IMR-90 (cell line): ENCODE measurements at regions not wholly inside any gene's neighbourhood (a gene's known extent, or its start where the extent isn't known, plus 50 kb on each side); places are given as distances from the start of the nearest gene placed in this dataset.

Experiments used
- ATAC-seq: fragments of 200-7000 bp; cut with Tn5 transposase; 2 replicates; pipeline ENCODE4 v1.9.1; 2020; ENCODE audit warnings: low read depth, mild to moderate bottlenecking, moderate library complexity
- BruUV-seq: library from RNA; stranded (reverse); fragments of 400-500 nt; replicated peaks from 2 replicates; lab custom pipeline; 2021; lab: Mats Ljungman, UMichigan
- CTCF ChIA-PET: fragments of 300-600 bp; formaldehyde crosslinking; extraction: SDS; loops from one replicate; lab custom pipeline; 2021; ENCODE audit warnings: antibody characterized with exemption; lab: Yijun Ruan, JAX
- POLR2A ChIA-PET: fragments of 300-600 bp; sonication (Branson Sonifier 250); formaldehyde crosslinking; loops from one replicate; lab custom pipeline; 2022; ENCODE audit warnings: antibody characterized with exemption; ENCODE audit not compliant: unreplicated experiment; lab: Charles Lee
- DNase-seq: peaks from one replicate; pipeline ENCODE4 v3.0.0; 2013
- H2AFZ ChIP-seq: replicated peaks from 2 replicates; pipeline ENCODE3; 2013; ENCODE audit warnings: low read length, mild to moderate bottlenecking; ENCODE audit not compliant: poor library complexity
- H2AK5ac ChIP-seq: 2 replicates; pipeline ENCODE4 v1.6.1; 2013; ENCODE audit warnings: low read depth, low read length, inconsistent platforms
- H2AK9ac ChIP-seq: replicated peaks from 2 replicates; pipeline ENCODE3; 2013; ENCODE audit warnings: mild to moderate bottlenecking, low read depth, low read length, moderate library complexity; ENCODE audit not compliant: poor library complexity
- H2BK120ac ChIP-seq: 2 replicates; pipeline ENCODE4 v1.6.1; 2013; ENCODE audit warnings: low read depth, low read length, inconsistent platforms
- H2BK15ac ChIP-seq: 3 replicates; pipeline ENCODE4 v1.6.1; 2013; ENCODE audit warnings: low read depth, low read length, inconsistent platforms
- H2BK20ac ChIP-seq: 2 replicates; pipeline ENCODE4 v1.6.1; 2013; ENCODE audit warnings: low read depth, mild to moderate bottlenecking, inconsistent platforms, low read length, moderate library complexity
- H2BK5ac ChIP-seq: 2 replicates; pipeline ENCODE4 v1.6.1; 2013; ENCODE audit warnings: mild to moderate bottlenecking, low read depth, low read length, inconsistent platforms; ENCODE audit not compliant: poor library complexity, severe bottlenecking
- H3K14ac ChIP-seq: replicated peaks from 2 replicates; pipeline ENCODE4 v1.6.1; 2013; ENCODE audit warnings: low read depth, low read length, inconsistent platforms
- H3K18ac ChIP-seq: 2 replicates; pipeline ENCODE4 v1.6.1; 2013; ENCODE audit warnings: low read depth, low read length, control low read depth
- H3K23ac ChIP-seq: 2 replicates; pipeline ENCODE4 v1.6.1; 2013; ENCODE audit warnings: low read depth, low read length, inconsistent platforms
- H3K27ac ChIP-seq: 2 replicates; pipeline ENCODE4 v1.5.1; 2013; ENCODE audit warnings: mild to moderate bottlenecking, control low read depth, low read length; ENCODE audit not compliant: insufficient read depth
- H3K27me3 ChIP-seq: 2 replicates; pipeline ENCODE4 v1.6.1; 2013; ENCODE audit warnings: low read length; ENCODE audit not compliant: control insufficient read depth, insufficient read depth
- H3K36me3 ChIP-seq: 2 replicates; pipeline ENCODE4 v1.6.1; 2013; ENCODE audit warnings: low read length, mixed read lengths; ENCODE audit not compliant: control insufficient read depth, insufficient read depth
- H3K4ac ChIP-seq: 2 replicates; pipeline ENCODE4 v1.6.1; 2013; ENCODE audit warnings: low read depth, low read length, inconsistent platforms
- H3K4me1 ChIP-seq: 2 replicates; pipeline ENCODE4 v1.6.1; 2013; ENCODE audit warnings: low read length, mixed read lengths; ENCODE audit not compliant: control insufficient read depth, insufficient read depth
- H3K4me2 ChIP-seq: 2 replicates; pipeline ENCODE4 v1.6.1; 2013; ENCODE audit warnings: low read depth, mild to moderate bottlenecking, control low read depth, low read length, moderate library complexity
- H3K4me3 ChIP-seq: 2 replicates; pipeline ENCODE4 v1.5.1; 2013; ENCODE audit warnings: low read depth, mild to moderate bottlenecking, control low read depth, low read length, moderate library complexity; ENCODE audit not compliant: insufficient read depth
- H3K56ac ChIP-seq: 2 replicates; pipeline ENCODE4 v1.6.1; 2013; ENCODE audit warnings: low read length, inconsistent platforms; ENCODE audit not compliant: insufficient read depth; ENCODE audit errors: extremely low read depth
- H3K79me1 ChIP-seq, 2 experiments: 2 replicates each; pipeline ENCODE4 v1.6.1; 2013; ENCODE audit warnings: low read length in 2 of 2, inconsistent platforms in 1 of 2, low read depth in 1 of 2
- H3K9ac ChIP-seq: 2 replicates; pipeline ENCODE4 v1.6.1; 2013; ENCODE audit warnings: low read depth, low read length, control low read depth
- H3K9me1 ChIP-seq: 2 replicates; pipeline ENCODE4 v1.6.1; 2013; ENCODE audit warnings: low read length, inconsistent platforms; ENCODE audit not compliant: insufficient read depth
- H3K9me3 ChIP-seq: 2 replicates; pipeline ENCODE4 v1.6.1; 2013; ENCODE audit warnings: low read length; ENCODE audit not compliant: control insufficient read depth, insufficient read depth
- H4K20me1 ChIP-seq: 2 replicates; pipeline ENCODE4 v1.6.1; 2013; ENCODE audit warnings: low read length, inconsistent platforms; ENCODE audit not compliant: insufficient read depth
- H4K5ac ChIP-seq: 2 replicates; pipeline ENCODE4 v1.6.1; 2013; ENCODE audit warnings: mild to moderate bottlenecking, low read depth, low read length, control low read depth
- H4K8ac ChIP-seq, 2 experiments: 2 replicates each; pipeline ENCODE4 v1.6.1; 2013; ENCODE audit warnings: low read depth in 2 of 2, low read length in 2 of 2, control low read depth in 1 of 2, inconsistent platforms in 1 of 2
- H4K91ac ChIP-seq: 2 replicates; pipeline ENCODE4 v1.6.1; 2013; ENCODE audit warnings: low read depth, low read length, inconsistent platforms; ENCODE audit not compliant: insufficient read depth
- BHLHE40 ChIP-seq: fragments of 150-350 bp; IDR thresholded peaks from 2 replicates; pipeline ENCODE4 v1.6.1; 2016; ENCODE audit warnings: mild to moderate bottlenecking, low read depth, low read length
- CEBPB ChIP-seq: IDR thresholded peaks from 2 replicates; pipeline ENCODE4 v1.6.1; 2012; ENCODE audit warnings: low read depth, low read length, improper control_type of control experiment
- FOS ChIP-seq: fragments of 150-350 bp; IDR thresholded peaks from 2 replicates; pipeline ENCODE4 v1.6.1; 2016; ENCODE audit warnings: low read depth, low read length
- MAFK ChIP-seq: IDR thresholded peaks from 2 replicates; pipeline ENCODE4 v1.6.1; 2012; ENCODE audit warnings: low read depth, low read length, improper control_type of control experiment
- MAZ ChIP-seq: IDR thresholded peaks from 2 replicates; pipeline ENCODE4 v1.6.1; 2012; ENCODE audit warnings: low read depth, mild to moderate bottlenecking, low read length, improper control_type of control experiment, moderate library complexity, borderline replicate concordance
- MXI1 ChIP-seq: IDR thresholded peaks from 2 replicates; pipeline ENCODE4 v1.6.1; 2012; ENCODE audit warnings: low read depth, mild to moderate bottlenecking, low read length, moderate library complexity, borderline replicate concordance
- NFE2L2 ChIP-seq: fragments of 150-350 bp; IDR thresholded peaks from 2 replicates; pipeline ENCODE4 v1.6.1; 2016; ENCODE audit warnings: low read depth, mild to moderate bottlenecking, low read length
- POLR2A ChIP-seq: IDR thresholded peaks from 2 replicates; pipeline ENCODE4 v1.6.1; 2012; ENCODE audit warnings: mild to moderate bottlenecking, low read depth, low read length
- RCOR1 ChIP-seq: IDR thresholded peaks from 2 replicates; pipeline ENCODE4 v1.6.1; 2012; ENCODE audit warnings: mild to moderate bottlenecking, low read length, improper control_type of control experiment; ENCODE audit not compliant: insufficient replicate concordance
- SMC3 ChIP-seq: fragments of 150-350 bp; IDR thresholded peaks from 2 replicates; pipeline ENCODE4 v1.6.1; 2016; ENCODE audit warnings: low read depth, mild to moderate bottlenecking, antibody characterized with exemption, low read length, moderate library complexity
- USF2 ChIP-seq: fragments of 150-350 bp; IDR thresholded peaks from 2 replicates; pipeline ENCODE4 v1.6.1; 2017; ENCODE audit warnings: mild to moderate bottlenecking, antibody characterized with exemption, low read length, low read depth
- WGBS, 2 experiments: methylation state at CpG; one replicate each; pipeline versions ENCODE4 v1.1.5 to v1.1.7; 2013; ENCODE audit warnings: missing lambda C conversion rate in 2 of 2; ENCODE audit not compliant: insufficient read length in 1 of 2; ENCODE audit errors: extremely low coverage in 2 of 2; 5-methylcytosine and 5-hydroxymethylcytosine counted together
- dilution Hi-C: fragments of 300-500 bp; cut with HindIII; formaldehyde crosslinking; loops from one replicate; pipeline ENCODE4 v1.14.3; 2018; ENCODE audit warnings: low sequenced_read_pairs; ENCODE audit not compliant: unreplicated experiment
- in situ Hi-C: fragments of 300-500 bp; cut with MboI; formaldehyde crosslinking; loops from 3 replicates; pipeline ENCODE4 v1.14.3; 2019; ENCODE audit warnings: low sequenced_read_pairs, inconsistent platforms, mixed read lengths
- intact Hi-C: fragments of 100-400 bp; cut with micrococcal nuclease; formaldehyde crosslinking; loops from 2 replicates; pipeline ENCODE4 v1.10.0; 2022
- TF ChIP-seq, protein P1 (sequence below): fragments of 150-350 bp; IDR thresholded peaks from 2 replicates; pipeline ENCODE4 v1.6.1; 2016; ENCODE audit warnings: low read depth, mild to moderate bottlenecking, low read length, moderate library complexity, borderline replicate concordance
- TF ChIP-seq, protein P2 (sequence below): conservative IDR thresholded peaks from 2 replicates; pipeline ENCODE4 v1.5.1; 2012; ENCODE audit warnings: mild to moderate bottlenecking, low read depth, low read length, improper control_type of control experiment

GRCh38 chr16:58850019-58850677 is 116.0 kb upstream of the GOT2 start:
- Histone ChIP-seq H2BK5ac (no peak overlapping the region), H3K4me1 (no peaks in the 10 kb centered on the region), H3K23ac (no peak overlapping the region), H3K9me3 (no peaks in the 10 kb centered on the region), H3K9ac (no peak overlapping the region), H4K91ac (no peak overlapping the region), H2AK5ac (no peak overlapping the region), H3K56ac (no peak overlapping the region), H4K20me1 (no peaks in the 10 kb centered on the region), H2AFZ (no peak overlapping the region), H3K4me2 (no peak overlapping the region), H3K4me3 (no peak overlapping the region), H3K27me3 (no peaks in the 10 kb centered on the region), H3K79me1 (no peaks in the 10 kb centered on the region), H2BK15ac (no peak overlapping the region), H4K5ac (no peak overlapping the region), H2BK20ac (no peak overlapping the region), H2AK9ac (no peak overlapping the region), H3K4ac (no peak overlapping the region), H2BK120ac (no peak overlapping the region), H3K9me1 (no peaks in the 10 kb centered on the region), H4K8ac (no peak overlapping the region), H3K14ac (no peak overlapping the region), H3K18ac (no peak overlapping the region), H3K36me3 (no peaks in the 10 kb centered on the region), H3K27ac (no peak overlapping the region)
- ChIA-PET POLR2A (no interaction called here), CTCF (no interaction called here)
- WGBS, 2 experiments: no CpG with 5 or more reads among the region's 4 CpGs
- DNase-seq (no peak), ATAC-seq (no peak)
- BruUV-seq: no TSS peak
- dilution Hi-C loops: no loop called here
- TF ChIP-seq POLR2A (no peak), MAFK (no peak), FOS (no peak), BHLHE40 (no peak), CEBPB (no peak), RCOR1 (no peak), NFE2L2 (no peak), USF2 (no peak), SMC3 (no peak), MAZ (no peak), MXI1 (no peak)
- TF ChIP-seq, protein P1, sequence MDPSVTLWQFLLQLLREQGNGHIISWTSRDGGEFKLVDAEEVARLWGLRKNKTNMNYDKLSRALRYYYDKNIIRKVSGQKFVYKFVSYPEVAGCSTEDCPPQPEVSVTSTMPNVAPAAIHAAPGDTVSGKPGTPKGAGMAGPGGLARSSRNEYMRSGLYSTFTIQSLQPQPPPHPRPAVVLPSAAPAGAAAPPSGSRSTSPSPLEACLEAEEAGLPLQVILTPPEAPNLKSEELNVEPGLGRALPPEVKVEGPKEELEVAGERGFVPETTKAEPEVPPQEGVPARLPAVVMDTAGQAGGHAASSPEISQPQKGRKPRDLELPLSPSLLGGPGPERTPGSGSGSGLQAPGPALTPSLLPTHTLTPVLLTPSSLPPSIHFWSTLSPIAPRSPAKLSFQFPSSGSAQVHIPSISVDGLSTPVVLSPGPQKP: no peak
- TF ChIP-seq, protein P2, sequence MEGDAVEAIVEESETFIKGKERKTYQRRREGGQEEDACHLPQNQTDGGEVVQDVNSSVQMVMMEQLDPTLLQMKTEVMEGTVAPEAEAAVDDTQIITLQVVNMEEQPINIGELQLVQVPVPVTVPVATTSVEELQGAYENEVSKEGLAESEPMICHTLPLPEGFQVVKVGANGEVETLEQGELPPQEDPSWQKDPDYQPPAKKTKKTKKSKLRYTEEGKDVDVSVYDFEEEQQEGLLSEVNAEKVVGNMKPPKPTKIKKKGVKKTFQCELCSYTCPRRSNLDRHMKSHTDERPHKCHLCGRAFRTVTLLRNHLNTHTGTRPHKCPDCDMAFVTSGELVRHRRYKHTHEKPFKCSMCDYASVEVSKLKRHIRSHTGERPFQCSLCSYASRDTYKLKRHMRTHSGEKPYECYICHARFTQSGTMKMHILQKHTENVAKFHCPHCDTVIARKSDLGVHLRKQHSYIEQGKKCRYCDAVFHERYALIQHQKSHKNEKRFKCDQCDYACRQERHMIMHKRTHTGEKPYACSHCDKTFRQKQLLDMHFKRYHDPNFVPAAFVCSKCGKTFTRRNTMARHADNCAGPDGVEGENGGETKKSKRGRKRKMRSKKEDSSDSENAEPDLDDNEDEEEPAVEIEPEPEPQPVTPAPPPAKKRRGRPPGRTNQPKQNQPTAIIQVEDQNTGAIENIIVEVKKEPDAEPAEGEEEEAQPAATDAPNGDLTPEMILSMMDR: no peak
- in situ Hi-C loops: no loop called here
- intact Hi-C loops: no loop called here
